ENCODE measurements at regions not wholly inside any gene's neighbourhood (a gene's known extent, or its start where the extent isn't known, plus 50 kb on each side); places are given as distances from the start of the nearest gene placed in this dataset.

DNA sequence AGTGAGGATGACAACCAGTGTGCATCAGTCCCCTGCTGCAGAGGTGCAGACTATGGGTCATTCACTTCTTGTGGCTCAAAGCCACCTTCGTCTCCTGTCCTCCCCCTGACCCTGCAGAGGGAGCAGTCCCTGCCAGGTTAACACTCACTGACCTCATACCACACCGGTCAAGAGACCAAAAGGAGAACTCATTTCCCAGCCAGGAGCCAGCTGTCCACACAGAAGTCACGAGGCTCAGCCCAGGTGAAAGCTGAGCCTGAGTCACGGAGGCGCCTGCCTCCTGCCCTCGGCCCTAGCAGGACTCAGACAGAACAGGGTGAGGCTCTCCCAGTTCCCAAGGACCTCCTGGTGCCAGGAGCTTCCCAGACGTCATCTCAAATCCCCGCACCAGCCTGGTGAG lies 103.7 kb downstream of the MN1 start:
- no peaks in the 10 kb centered on the region for H3K27me3 ChIP-seq (ENCODE audit: control insufficient read depth, insufficient read depth, low read length)

More for the DNA sequence above, 103.7 kb downstream of the MN1 start:
- Histone ChIP-seq H3K9me3 (ENCODE audit: control insufficient read depth, low read length) (no peaks in the 10 kb centered on the region), H3K27ac (no peak overlapping the region), H3K4me3 (ENCODE audit: low read depth, low read length) (no peak overlapping the region), H3K4me1 (no peaks in the 10 kb centered on the region), H3K79me2 (no peaks in the 10 kb centered on the region), H3K36me3 (ENCODE audit: control insufficient read depth, insufficient read depth, low read length) (no peaks in the 10 kb centered on the region), H3K9ac (no peak overlapping the region), H3K4me2 (ENCODE audit: low read length) (no peak overlapping the region), H2AFZ (no peak overlapping the region)
- TF ChIP-seq, protein P1, sequence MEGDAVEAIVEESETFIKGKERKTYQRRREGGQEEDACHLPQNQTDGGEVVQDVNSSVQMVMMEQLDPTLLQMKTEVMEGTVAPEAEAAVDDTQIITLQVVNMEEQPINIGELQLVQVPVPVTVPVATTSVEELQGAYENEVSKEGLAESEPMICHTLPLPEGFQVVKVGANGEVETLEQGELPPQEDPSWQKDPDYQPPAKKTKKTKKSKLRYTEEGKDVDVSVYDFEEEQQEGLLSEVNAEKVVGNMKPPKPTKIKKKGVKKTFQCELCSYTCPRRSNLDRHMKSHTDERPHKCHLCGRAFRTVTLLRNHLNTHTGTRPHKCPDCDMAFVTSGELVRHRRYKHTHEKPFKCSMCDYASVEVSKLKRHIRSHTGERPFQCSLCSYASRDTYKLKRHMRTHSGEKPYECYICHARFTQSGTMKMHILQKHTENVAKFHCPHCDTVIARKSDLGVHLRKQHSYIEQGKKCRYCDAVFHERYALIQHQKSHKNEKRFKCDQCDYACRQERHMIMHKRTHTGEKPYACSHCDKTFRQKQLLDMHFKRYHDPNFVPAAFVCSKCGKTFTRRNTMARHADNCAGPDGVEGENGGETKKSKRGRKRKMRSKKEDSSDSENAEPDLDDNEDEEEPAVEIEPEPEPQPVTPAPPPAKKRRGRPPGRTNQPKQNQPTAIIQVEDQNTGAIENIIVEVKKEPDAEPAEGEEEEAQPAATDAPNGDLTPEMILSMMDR (IDR thresholded peaks at IDR 0.05): no peak
